Tibial artery (tissue), 4 donors: ENCODE measurements at regions not wholly inside any gene's neighbourhood (a gene's known extent, or its start where the extent isn't known, plus 50 kb on each side); places are given as distances from the start of the nearest gene placed in this dataset.

Source experiments
- DNase-seq, 2 donors: peaks; one replicate each; pipeline ENCODE4 v3.0.0-alpha.2; 2019
- H3K27ac ChIP-seq, 2 donors: fragments of 200-600 bp; sonication (generic) in 1 of 2; 1 replicate in 1 of 2; 2 replicates in 1 of 2; pipeline ENCODE4 v1.5.1; 2018 to 2019; ENCODE audit warnings: mild to moderate bottlenecking in 1 of 2
- H3K27me3 ChIP-seq, 2 donors: fragments of 200-600 bp; sonication (generic) in 1 of 2; one replicate each; pipeline versions ENCODE4 v1.5.1 to v1.6.0; 2016 to 2019
- H3K36me3 ChIP-seq, 3 donors: fragments of 200-600 bp; sonication (generic) in 2 of 3; one replicate each; pipeline ENCODE4 v1.5.1; 2016 to 2019; ENCODE audit warnings: mild to moderate bottlenecking in 2 of 3
- H3K4me1 ChIP-seq, 4 donors: fragments of 200-600 bp; sonication (generic) in 2 of 4; 1 replicate in 3 of 4; 2 replicates in 1 of 4; pipeline ENCODE4 v1.5.1; 2016 to 2019
- H3K4me3 ChIP-seq, 2 donors: fragments of 200-600 bp; sonication (generic) in 1 of 2; 1 replicate in 1 of 2; 2 replicates in 1 of 2; pipeline ENCODE4 v1.5.1; 2018 to 2019; ENCODE audit warnings: mild to moderate bottlenecking in 2 of 2
- H3K9me3 ChIP-seq, 3 donors: fragments of 200-600 bp; sonication (generic) in 1 of 3; one replicate each; pipeline ENCODE4 v1.5.1; 2016 to 2019
- CTCF ChIP-seq, 2 experiments: fragments of 200-600 bp in 1 of 2; fragments of 450-650 bp in 1 of 2; IDR thresholded peaks; one replicate each; pipeline ENCODE4 v1.5.1; 2017 to 2019; ENCODE audit warnings: antibody characterized with exemption in 2 of 2, mild to moderate bottlenecking in 1 of 2, moderate library complexity in 1 of 2
- intact Hi-C: fragments of 100-400 bp; cut with DNase I; formaldehyde crosslinking; loops from one replicate; pipeline ENCODE4 v1.15.0; 2023; ENCODE audit warnings: low total_unique reads

- no peaks in the 10 kb centered on the region for H3K9me3 ChIP-seq
- intact Hi-C loops = no loop called here
- no peak for DNase-seq
- no peak for TF ChIP-seq CTCF (IDR thresholded peaks at IDR 0.05)
- no peaks in the 10 kb centered on the region for H3K27me3 ChIP-seq
- H3K4me3 ChIP-seq = no peak overlapping the region
- no peak overlapping the region for H3K27ac ChIP-seq
- H3K36me3 ChIP-seq = no peaks in the 10 kb centered on the region
- H3K4me1 ChIP-seq = no peaks in the 10 kb centered on the region
These were observed 502.5 kb upstream of the GHITM start for GRCh38 chr10:83636826-83637225.

- Histone ChIP-seq H3K9me3 (no peaks in the 10 kb centered on the region), H3K27ac (no peak overlapping the region)
- intact Hi-C loops = no loop called here
These were observed 491.8 kb upstream of the GHITM start for GRCh38 chr10:83647526-83647925.

GRCh38 chr10:83648201-83648600 lies 491.1 kb upstream of the GHITM start:
- H3K27ac ChIP-seq = no peak overlapping the region
- no peaks in the 10 kb centered on the region for H3K36me3 ChIP-seq
- no peaks in the 10 kb centered on the region for H3K9me3 ChIP-seq
- no peak for TF ChIP-seq CTCF (IDR thresholded peaks at IDR 0.05)
- H3K4me3 ChIP-seq = no peak overlapping the region
- intact Hi-C loops = no loop called here
- H3K27me3 ChIP-seq = no peaks in the 10 kb centered on the region
- DNase-seq = no peak
- no peaks in the 10 kb centered on the region for H3K4me1 ChIP-seq

More at GRCh38 chr10:83647526-83647925, 491.8 kb upstream of the GHITM start:
- DNase-seq = no peak
- no peaks in the 10 kb centered on the region for H3K36me3 ChIP-seq
- H3K4me3 ChIP-seq = no peak overlapping the region
- no peaks in the 10 kb centered on the region for H3K27me3 ChIP-seq
- TF ChIP-seq CTCF (IDR thresholded peaks at IDR 0.05) = no peak
- no peaks in the 10 kb centered on the region for H3K4me1 ChIP-seq

GRCh38 chr10:83649471-83649870 lies 489.8 kb upstream of the GHITM start:
- Histone ChIP-seq H3K4me3 (no peak overlapping the region), H3K27ac (no peak overlapping the region), H3K27me3 (no peaks in the 10 kb centered on the region), H3K4me1 (no peaks in the 10 kb centered on the region), H3K36me3 (no peaks in the 10 kb centered on the region), H3K9me3 (no peaks in the 10 kb centered on the region)
- DNase-seq = no peak
- intact Hi-C loops = no loop called here
- TF ChIP-seq CTCF (IDR thresholded peaks at IDR 0.05) = no peak

GRCh38 chr10:83654689-83655088 lies 484.6 kb upstream of the GHITM start:
- no peaks in the 10 kb centered on the region for H3K27me3 ChIP-seq
- intact Hi-C loops = no loop called here
- no peak overlapping the region for H3K4me3 ChIP-seq
- no peaks in the 10 kb centered on the region for H3K36me3 ChIP-seq
- no peaks in the 10 kb centered on the region for H3K4me1 ChIP-seq
- no peak overlapping the region for H3K27ac ChIP-seq
- no peak for TF ChIP-seq CTCF (IDR thresholded peaks at IDR 0.05)
- H3K9me3 ChIP-seq = no peaks in the 10 kb centered on the region
- DNase-seq = no peak

- no peak for TF ChIP-seq CTCF (IDR thresholded peaks at IDR 0.05)
- Histone ChIP-seq H3K27me3 (no peaks in the 10 kb centered on the region), H3K27ac (no peak overlapping the region), H3K9me3 (no peaks in the 10 kb centered on the region), H3K36me3 (no peaks in the 10 kb centered on the region), H3K4me1 (no peaks in the 10 kb centered on the region), H3K4me3 (no peak overlapping the region)
- DNase-seq = no peak
- intact Hi-C loops = no loop called here
These were observed 482.4 kb upstream of the GHITM start for GRCh38 chr10:83656924-83657323.
